Tibial artery (tissue), 4 donors: ENCODE measurements at regions not wholly inside any gene's neighbourhood (a gene's known extent, or its start where the extent isn't known, plus 50 kb on each side); places are given as distances from the start of the nearest gene placed in this dataset.

Experiments
- DNase-seq, 2 donors: peaks; one replicate each; pipeline ENCODE4 v3.0.0-alpha.2; 2019
- H3K27ac ChIP-seq, 2 donors: fragments of 200-600 bp; sonication (generic) in 1 of 2; 1 replicate in 1 of 2; 2 replicates in 1 of 2; pipeline ENCODE4 v1.5.1; 2018 to 2019; ENCODE audit warnings: mild to moderate bottlenecking in 1 of 2
- H3K27me3 ChIP-seq, 2 donors: fragments of 200-600 bp; sonication (generic) in 1 of 2; one replicate each; pipeline versions ENCODE4 v1.5.1 to v1.6.0; 2016 to 2019
- H3K36me3 ChIP-seq, 3 donors: fragments of 200-600 bp; sonication (generic) in 2 of 3; one replicate each; pipeline ENCODE4 v1.5.1; 2016 to 2019; ENCODE audit warnings: mild to moderate bottlenecking in 2 of 3
- H3K4me1 ChIP-seq, 4 donors: fragments of 200-600 bp; sonication (generic) in 2 of 4; 1 replicate in 3 of 4; 2 replicates in 1 of 4; pipeline ENCODE4 v1.5.1; 2016 to 2019
- H3K4me3 ChIP-seq, 2 donors: fragments of 200-600 bp; sonication (generic) in 1 of 2; 1 replicate in 1 of 2; 2 replicates in 1 of 2; pipeline ENCODE4 v1.5.1; 2018 to 2019; ENCODE audit warnings: mild to moderate bottlenecking in 2 of 2
- H3K9me3 ChIP-seq, 3 donors: fragments of 200-600 bp; sonication (generic) in 1 of 3; one replicate each; pipeline ENCODE4 v1.5.1; 2016 to 2019
- intact Hi-C: fragments of 100-400 bp; cut with DNase I; formaldehyde crosslinking; loops from one replicate; pipeline ENCODE4 v1.15.0; 2023; ENCODE audit warnings: low total_unique reads
- TF ChIP-seq, protein P1 (sequence below), 2 experiments: fragments of 200-600 bp in 1 of 2; fragments of 450-650 bp in 1 of 2; IDR thresholded peaks; one replicate each; pipeline ENCODE4 v1.5.1; 2017 to 2019; ENCODE audit warnings: antibody characterized with exemption in 2 of 2, mild to moderate bottlenecking in 1 of 2, moderate library complexity in 1 of 2

- TF ChIP-seq, protein P1, sequence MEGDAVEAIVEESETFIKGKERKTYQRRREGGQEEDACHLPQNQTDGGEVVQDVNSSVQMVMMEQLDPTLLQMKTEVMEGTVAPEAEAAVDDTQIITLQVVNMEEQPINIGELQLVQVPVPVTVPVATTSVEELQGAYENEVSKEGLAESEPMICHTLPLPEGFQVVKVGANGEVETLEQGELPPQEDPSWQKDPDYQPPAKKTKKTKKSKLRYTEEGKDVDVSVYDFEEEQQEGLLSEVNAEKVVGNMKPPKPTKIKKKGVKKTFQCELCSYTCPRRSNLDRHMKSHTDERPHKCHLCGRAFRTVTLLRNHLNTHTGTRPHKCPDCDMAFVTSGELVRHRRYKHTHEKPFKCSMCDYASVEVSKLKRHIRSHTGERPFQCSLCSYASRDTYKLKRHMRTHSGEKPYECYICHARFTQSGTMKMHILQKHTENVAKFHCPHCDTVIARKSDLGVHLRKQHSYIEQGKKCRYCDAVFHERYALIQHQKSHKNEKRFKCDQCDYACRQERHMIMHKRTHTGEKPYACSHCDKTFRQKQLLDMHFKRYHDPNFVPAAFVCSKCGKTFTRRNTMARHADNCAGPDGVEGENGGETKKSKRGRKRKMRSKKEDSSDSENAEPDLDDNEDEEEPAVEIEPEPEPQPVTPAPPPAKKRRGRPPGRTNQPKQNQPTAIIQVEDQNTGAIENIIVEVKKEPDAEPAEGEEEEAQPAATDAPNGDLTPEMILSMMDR (IDR thresholded peaks at IDR 0.05), result no peak
- H3K4me3 ChIP-seq, result no peak overlapping the region
- no peaks in the 10 kb centered on the region for H3K9me3 ChIP-seq
- H3K27me3 ChIP-seq, result no peaks in the 10 kb centered on the region
- intact Hi-C loops, result no loop called here
- no peak for DNase-seq
- H3K27ac ChIP-seq, result no peak overlapping the region
- no peaks in the 10 kb centered on the region for H3K4me1 ChIP-seq
- no peaks in the 10 kb centered on the region for H3K36me3 ChIP-seq
Measured at GRCh38 chr11:106176817-106177216, 99.4 kb downstream of the AASDHPPT start.

- intact Hi-C loops, result no loop called here
- Histone ChIP-seq H3K27ac (no peak overlapping the region), H3K4me3 (no peak overlapping the region), H3K9me3 (no peaks in the 10 kb centered on the region), H3K36me3 (no peaks in the 10 kb centered on the region), H3K4me1 (no peaks in the 10 kb centered on the region), H3K27me3 (no peaks in the 10 kb centered on the region)
- DNase-seq, result no peak
- TF ChIP-seq, protein P1 (IDR thresholded peaks at IDR 0.05), result no peak
Measured at GRCh38 chr11:106177311-106177710, 99.8 kb downstream of the AASDHPPT start.

- DNase-seq, result no peak
- H3K27ac ChIP-seq, result no peak overlapping the region
- no peaks in the 10 kb centered on the region for H3K27me3 ChIP-seq
- no peak overlapping the region for H3K4me3 ChIP-seq
- no peaks in the 10 kb centered on the region for H3K36me3 ChIP-seq
- TF ChIP-seq, protein P1 (IDR thresholded peaks at IDR 0.05), result no peak
- H3K4me1 ChIP-seq, result no peaks in the 10 kb centered on the region
- no peaks in the 10 kb centered on the region for H3K9me3 ChIP-seq
- intact Hi-C loops, result no loop called here
Measured at GRCh38 chr11:106178361-106178760, 100.9 kb downstream of the AASDHPPT start.

GRCh38 chr11:106179048-106179447 lies 101.6 kb downstream of the AASDHPPT start:
- H3K36me3 ChIP-seq, result no peaks in the 10 kb centered on the region
- DNase-seq, result no peak
- no peaks in the 10 kb centered on the region for H3K4me1 ChIP-seq
- no peak overlapping the region for H3K4me3 ChIP-seq
- intact Hi-C loops, result no loop called here
- no peak overlapping the region for H3K27ac ChIP-seq
- TF ChIP-seq, protein P1 (IDR thresholded peaks at IDR 0.05), result no peak
- no peaks in the 10 kb centered on the region for H3K27me3 ChIP-seq
- no peaks in the 10 kb centered on the region for H3K9me3 ChIP-seq

DNA sequence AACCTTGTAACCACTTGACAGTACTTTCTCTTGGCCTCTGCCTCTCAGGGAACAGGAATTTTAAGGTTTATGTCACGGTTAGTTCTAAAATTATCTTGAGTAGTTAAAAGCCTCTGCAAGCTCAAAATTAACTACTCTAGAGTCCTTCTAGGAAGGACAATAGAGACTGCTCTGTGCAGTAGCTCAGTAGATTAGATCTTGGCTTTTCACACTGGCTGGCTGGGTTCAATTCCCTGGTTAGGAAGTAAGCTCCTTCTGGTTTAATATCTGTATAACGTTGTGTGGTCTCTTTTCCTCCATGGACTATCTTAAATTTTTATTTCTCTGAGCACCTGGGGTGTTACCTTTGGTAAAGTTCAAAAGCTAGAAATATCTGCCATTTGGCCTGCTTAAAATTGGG lies 109.2 kb downstream of the AASDHPPT start:
- H3K4me3 ChIP-seq, result no peak overlapping the region
- H3K27me3 ChIP-seq, result no peaks in the 10 kb centered on the region
- no peak for DNase-seq
- H3K36me3 ChIP-seq, result no peaks in the 10 kb centered on the region
- H3K27ac ChIP-seq, result no peak overlapping the region
- TF ChIP-seq, protein P1 (IDR thresholded peaks at IDR 0.05), result no peak
- no peaks in the 10 kb centered on the region for H3K4me1 ChIP-seq
- H3K9me3 ChIP-seq, result no peaks in the 10 kb centered on the region
- intact Hi-C loops, result no loop called here

DNA sequence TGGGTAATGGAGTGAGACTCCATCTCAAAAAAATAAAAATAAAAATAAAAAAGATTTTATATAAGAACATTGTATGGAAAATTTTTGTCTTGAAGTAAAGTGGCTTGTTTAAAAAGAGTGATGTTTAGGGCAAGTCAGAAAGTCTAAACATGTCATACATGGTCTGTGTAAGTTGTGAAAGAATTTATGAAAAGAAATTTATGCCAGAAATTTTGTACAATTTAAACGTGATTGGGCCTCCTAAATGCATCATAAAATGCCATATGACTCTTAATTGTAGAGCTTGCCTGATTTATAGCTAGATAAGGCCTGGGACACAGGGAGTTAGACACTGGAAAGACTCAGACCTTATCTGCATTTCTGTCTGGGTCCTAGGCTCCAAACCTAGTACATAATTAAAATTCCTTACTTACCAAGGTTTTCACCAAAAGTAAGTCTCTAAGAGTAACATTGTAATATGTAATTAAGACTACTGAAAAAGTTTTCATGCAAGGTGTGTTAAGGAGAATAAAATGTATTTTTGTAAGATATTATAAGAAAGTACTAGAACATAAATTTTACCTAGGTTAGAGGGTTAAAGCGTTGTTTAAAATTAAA lies 110.5 kb downstream of the AASDHPPT start:
- DNase-seq, result no peak
- TF ChIP-seq, protein P1 (IDR thresholded peaks at IDR 0.05), result no peak
- intact Hi-C loops, result no loop called here
- no peaks in the 10 kb centered on the region for H3K36me3 ChIP-seq
- H3K27me3 ChIP-seq, result no peaks in the 10 kb centered on the region
- no peak overlapping the region for H3K4me3 ChIP-seq
- H3K4me1 ChIP-seq, result no peaks in the 10 kb centered on the region
- no peaks in the 10 kb centered on the region for H3K9me3 ChIP-seq
- H3K27ac ChIP-seq, result no peak overlapping the region
